Vagina (tissue), 2 donors: ENCODE measurements at regions not wholly inside any gene's neighbourhood (a gene's known extent, or its start where the extent isn't known, plus 50 kb on each side); places are given as distances from the start of the nearest gene placed in this dataset.

Experiments used
- POLR2A ChIP-seq, 2 donors: fragments of 450-650 bp; IDR thresholded peaks; one replicate each; pipeline ENCODE4 v1.6.1; 2017; ENCODE audit warnings: antibody characterized with exemption in 2 of 2, mild to moderate bottlenecking in 2 of 2, moderate library complexity in 2 of 2
- TF ChIP-seq, protein P1 (sequence below), 3 experiments: fragments of 450-650 bp in 2 of 3; fragments of 200-600 bp in 1 of 3; sonication (generic) in 1 of 3; IDR thresholded peaks; one replicate each; pipeline ENCODE4 v1.5.1; 2017 to 2019; ENCODE audit warnings: antibody characterized with exemption in 3 of 3, mild to moderate bottlenecking in 2 of 3, moderate library complexity in 2 of 3

DNA sequence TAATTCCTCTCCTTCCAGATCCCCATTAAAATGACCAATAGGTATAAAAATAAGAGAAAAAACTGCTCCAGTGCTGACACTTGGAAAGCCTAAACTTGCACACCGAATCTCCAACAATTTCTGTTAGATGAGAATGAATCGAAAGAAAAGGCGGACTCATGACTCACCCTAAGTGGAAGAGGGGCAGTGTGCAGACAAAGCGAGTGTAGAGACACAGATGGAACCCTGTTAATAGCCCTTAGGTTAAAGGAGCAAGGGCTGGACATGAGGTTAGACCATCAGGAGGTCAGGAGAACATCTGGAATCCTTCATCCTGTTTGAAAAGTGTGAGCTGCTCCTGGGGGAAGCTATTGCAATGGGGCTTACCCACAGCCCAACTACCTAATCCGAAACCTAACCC, 103.4 kb upstream of the GLI3 start:
- TF ChIP-seq, protein P1, sequence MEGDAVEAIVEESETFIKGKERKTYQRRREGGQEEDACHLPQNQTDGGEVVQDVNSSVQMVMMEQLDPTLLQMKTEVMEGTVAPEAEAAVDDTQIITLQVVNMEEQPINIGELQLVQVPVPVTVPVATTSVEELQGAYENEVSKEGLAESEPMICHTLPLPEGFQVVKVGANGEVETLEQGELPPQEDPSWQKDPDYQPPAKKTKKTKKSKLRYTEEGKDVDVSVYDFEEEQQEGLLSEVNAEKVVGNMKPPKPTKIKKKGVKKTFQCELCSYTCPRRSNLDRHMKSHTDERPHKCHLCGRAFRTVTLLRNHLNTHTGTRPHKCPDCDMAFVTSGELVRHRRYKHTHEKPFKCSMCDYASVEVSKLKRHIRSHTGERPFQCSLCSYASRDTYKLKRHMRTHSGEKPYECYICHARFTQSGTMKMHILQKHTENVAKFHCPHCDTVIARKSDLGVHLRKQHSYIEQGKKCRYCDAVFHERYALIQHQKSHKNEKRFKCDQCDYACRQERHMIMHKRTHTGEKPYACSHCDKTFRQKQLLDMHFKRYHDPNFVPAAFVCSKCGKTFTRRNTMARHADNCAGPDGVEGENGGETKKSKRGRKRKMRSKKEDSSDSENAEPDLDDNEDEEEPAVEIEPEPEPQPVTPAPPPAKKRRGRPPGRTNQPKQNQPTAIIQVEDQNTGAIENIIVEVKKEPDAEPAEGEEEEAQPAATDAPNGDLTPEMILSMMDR (IDR thresholded peaks at IDR 0.05): no peak
- no peak for TF ChIP-seq POLR2A (IDR thresholded peaks at IDR 0.05)
